K562 (cell line): ENCODE measurements at regions not wholly inside any gene's neighbourhood (a gene's known extent, or its start where the extent isn't known, plus 50 kb on each side); places are given as distances from the start of the nearest gene placed in this dataset.
"Not testable (repeated sequence)": the region's sequence is repeated elsewhere in the genome, so short reads cannot be mapped to it uniquely, and the experiment has no call there.

ENCODE experiments used
- ATAC-seq: fragments of 200-7000 bp; cut with Tn5 transposase; 3 replicates; pipeline ENCODE4 v1.9.1; 2020; ENCODE audit warnings: moderate library complexity
- BruUV-seq: library from RNA; stranded (reverse); fragments of 400-500 nt; replicated peaks from 2 replicates; lab custom pipeline; 2021; lab: Mats Ljungman, UMichigan
- CTCF ChIA-PET: fragments of 300-600 bp; formaldehyde crosslinking; extraction: SDS; loops from one replicate; lab custom pipeline; 2021; ENCODE audit warnings: low intra/inter-chr PET ratio; lab: Yijun Ruan, JAX
- POLR2A ChIA-PET: fragments of 300-600, 350-650 bp; sonication (Branson Sonifier 250); formaldehyde crosslinking; extraction: SDS; loops from one replicate; lab custom pipeline; 2021; ENCODE audit warnings: antibody characterized with exemption, inconsistent platforms; lab: Yijun Ruan, JAX
- DNase-seq, 4 experiments: peaks; one replicate each; pipeline versions ENCODE4 v3.0.0 to v3.0.0-alpha.2; 2011 to 2018; ENCODE audit warnings: low spot score in 3 of 4, mixed read lengths in 3 of 4; ENCODE audit errors: extremely low read depth in 1 of 4
- FAIRE-seq: peaks from 2 replicates; lab custom pipeline; 2011; peaks lifted over from hg19 to GRCh38; lab: Jason Lieb, UNC
- H2AFZ ChIP-seq: 2 replicates; pipeline ENCODE4 v1.6.0; 2011; ENCODE audit warnings: low read depth, low read length, control low read depth, inconsistent platforms
- H3K27ac ChIP-seq: fragments of 200-600 bp; 3 replicates; pipeline ENCODE4 v1.8.0; 2011; ENCODE audit warnings: low read depth, mild to moderate bottlenecking, control low read depth, inconsistent platforms, low read length, moderate library complexity, mixed read lengths; ENCODE audit errors: extremely low read depth
- H3K27me3 ChIP-seq, 2 experiments: fragments of 300-600 bp in 1 of 2; 2 replicates in 1 of 2; 3 replicates in 1 of 2; pipeline versions ENCODE4 v1.6.0 to v1.8.0; 2011; ENCODE audit warnings: inconsistent platforms in 2 of 2, low read length in 2 of 2, mild to moderate bottlenecking in 1 of 2, mixed read lengths in 1 of 2, moderate library complexity in 1 of 2; ENCODE audit not compliant: control insufficient read depth in 2 of 2, insufficient read depth in 2 of 2
- H3K36me3 ChIP-seq: fragments of 300-600 bp; 3 replicates; pipeline ENCODE4 v1.8.0; 2011; ENCODE audit warnings: mild to moderate bottlenecking, low read length, inconsistent platforms; ENCODE audit not compliant: control insufficient read depth, insufficient read depth
- H3K4me1 ChIP-seq, 2 experiments: fragments of 200-600 bp in 1 of 2; replicated peaks in 1 of 2; 2 replicates in 1 of 2; 3 replicates in 1 of 2; pipeline versions ENCODE4 v1.5.1 to v1.8.0; 2011; ENCODE audit warnings: inconsistent platforms in 2 of 2, low read length in 2 of 2, mild to moderate bottlenecking in 1 of 2, mixed read lengths in 1 of 2, moderate library complexity in 1 of 2; ENCODE audit not compliant: control insufficient read depth in 2 of 2, insufficient read depth in 2 of 2
- H3K4me2 ChIP-seq: 2 replicates; pipeline ENCODE4 v1.6.1; 2011; ENCODE audit warnings: low read length, control low read depth, inconsistent platforms, mixed read lengths; ENCODE audit not compliant: insufficient read depth
- H3K4me3 ChIP-seq: fragments of 200-600 bp; sonication (generic), shearing (Covaris generic); 2 replicates; pipeline ENCODE4 v1.5.1; 2016; ENCODE audit warnings: control low read depth, inconsistent platforms
- H3K79me2 ChIP-seq: fragments of 200-600 bp; 3 replicates; pipeline ENCODE4 v1.8.0; 2011; ENCODE audit warnings: low read length, inconsistent platforms; ENCODE audit not compliant: control insufficient read depth, insufficient read depth
- H3K9ac ChIP-seq, 2 experiments: 2 replicates each; pipeline versions ENCODE4 v1.6.0 to v1.6.1; 2011; ENCODE audit warnings: low read depth in 2 of 2, low read length in 2 of 2, control low read depth in 1 of 2, inconsistent platforms in 1 of 2, mild to moderate bottlenecking in 1 of 2, mixed read lengths in 1 of 2; ENCODE audit not compliant: insufficient read depth in 1 of 2
- H3K9me1 ChIP-seq: one replicate; pipeline ENCODE4 v1.6.0; 2011; ENCODE audit warnings: inconsistent platforms, mild to moderate bottlenecking, low read length, moderate library complexity; ENCODE audit not compliant: control insufficient read depth, insufficient read depth
- H3K9me3 ChIP-seq: replicated peaks from 2 replicates; pipeline ENCODE4 v1.5.1; 2011; ENCODE audit warnings: low read depth, low read length, inconsistent platforms; ENCODE audit not compliant: control insufficient read depth, insufficient read depth
- H4K20me1 ChIP-seq: replicated peaks from 2 replicates; pipeline ENCODE4 v1.6.1; 2011; ENCODE audit warnings: low read length, inconsistent platforms, mixed read lengths; ENCODE audit not compliant: control insufficient read depth, insufficient read depth
- AFF4 ChIP-seq: sonication (generic); formaldehyde crosslinking; IDR thresholded peaks from 2 replicates; pipeline ENCODE4 v1.8.0; 2023; ENCODE audit warnings: mild to moderate bottlenecking, missing genetic modification reagents
- CBX3 ChIP-seq, 2 experiments: IDR thresholded peaks; 1 replicate in 1 of 2; 2 replicates in 1 of 2; pipeline ENCODE4 v1.6.1; 2012; ENCODE audit warnings: inconsistent platforms in 2 of 2, low read length in 2 of 2, borderline replicate concordance in 1 of 2, control low read depth in 1 of 2
- FOXM1 ChIP-seq, 2 experiments: fragments of 450-650 bp in 1 of 2; sonication (generic) in 1 of 2; formaldehyde crosslinking in 1 of 2; IDR thresholded peaks; 2 replicates each; pipeline versions ENCODE4 v1.6.1 to v1.9.0; 2017 to 2022; ENCODE audit warnings: low read depth in 2 of 2, mild to moderate bottlenecking in 2 of 2, missing genetic modification reagents in 1 of 2, moderate library complexity in 1 of 2
- HDAC3 ChIP-seq: fragments of 450-650 bp; IDR thresholded peaks from 2 replicates; pipeline ENCODE4 v1.6.1; 2018; ENCODE audit warnings: borderline replicate concordance, mild to moderate bottlenecking, moderate library complexity; ENCODE audit not compliant: partially characterized antibody
- HDGF ChIP-seq: fragments of 450-650 bp; IDR thresholded peaks from 2 replicates; pipeline ENCODE4 v1.6.1; 2016
- MAFK ChIP-seq: IDR thresholded peaks from 2 replicates; pipeline ENCODE4 v1.6.1; 2011; ENCODE audit warnings: low read length, improper control_type of control experiment
- RFX5 ChIP-seq: IDR thresholded peaks from 2 replicates; pipeline ENCODE4 v1.6.1; 2011; ENCODE audit warnings: low read depth, mild to moderate bottlenecking, improper control_type of control experiment, low read length
- ZNF184 ChIP-seq: sonication (generic); formaldehyde crosslinking; IDR thresholded peaks from 2 replicates; pipeline ENCODE4 v1.5.0; 2020; ENCODE audit warnings: missing genetic modification reagents
- ZNF644 ChIP-seq: fragments of 200-800 bp; sonication (Bioruptor generic); IDR thresholded peaks from 2 replicates; pipeline ENCODE4 v1.6.1; 2016; ENCODE audit warnings: low read depth, missing genetic modification characterization, missing compliant biosample characterization
- WGBS: fragments of 100-300 bp; shearing (Covaris generic); methylation state at CpG from one replicate; pipeline ENCODE4 v1.1.6; 2016; ENCODE audit warnings: low coverage, mixed read lengths; ENCODE audit not compliant: insufficient coverage; ENCODE audit errors: missing lambda C conversion rate; 5-methylcytosine and 5-hydroxymethylcytosine counted together
- in situ Hi-C: fragments of 300-500 bp; cut with MboI; formaldehyde crosslinking; loops from 4 replicates; pipeline ENCODE4 v1.15.0; 2018; ENCODE audit warnings: inconsistent platforms, mixed read lengths
- intact Hi-C: fragments of 100-400 bp; cut with micrococcal nuclease; formaldehyde crosslinking; loops from 2 replicates; pipeline ENCODE4 v1.14.2; 2022

GRCh38 chr17:37858391-37858790, 65.8 kb upstream of the TBC1D3K start:
- H3K4me2 ChIP-seq, H3K9me3 ChIP-seq, POLR2A ChIA-PET, H3K36me3 ChIP-seq, FAIRE-seq, ATAC-seq, in situ Hi-C loops, H3K4me3 ChIP-seq, DNase-seq, intact Hi-C loops, H3K9me1 ChIP-seq, H4K20me1 ChIP-seq, H2AFZ ChIP-seq, H3K4me1 ChIP-seq, H3K9ac ChIP-seq, BruUV-seq, CTCF ChIA-PET, H3K27ac ChIP-seq, H3K27me3 ChIP-seq, H3K79me2 ChIP-seq: not testable (repeated sequence)
- TF ChIP-seq CBX3 (IDR thresholded peaks at IDR 0.05; ENCODE audit: borderline replicate concordance in 1 of 2, low read length in 2 of 2) = 0 out of 3 replicates have a peak, but pooled peaks of 1 of the 2 experiments have one; percentile 13
- WGBS = 17% methylated on average over 11 of the region's 11 CpGs

- Histone ChIP-seq H3K79me2 (no peaks in the 10 kb centered on the region), H3K9me3 (no peaks in the 10 kb centered on the region), H3K36me3 (no peaks in the 10 kb centered on the region), H4K20me1 (no peaks in the 10 kb centered on the region), H3K9me1 (no peaks in the 10 kb centered on the region), H3K9ac (no peak overlapping the region), H3K4me3 (no peak overlapping the region), H2AFZ (no peak overlapping the region), H3K4me1 (no peaks in the 10 kb centered on the region), H3K27me3 (peaks cover 3% of the 10 kb centered on the region in 2 experiments; a peak in 2 of 5 replicates), H3K4me2 (no peak overlapping the region), H3K27ac (no peak overlapping the region)
- DNase-seq = no peak
- no peak for TF ChIP-seq ZNF644 (tag)
- no peak for TF ChIP-seq RFX5
- TF ChIP-seq HDGF = no peak
- no peak for TF ChIP-seq HDAC3
- TF ChIP-seq AFF4 (CRISPR knock-in tag) = no peak
- TF ChIP-seq ZNF184 (CRISPR knock-in tag) = no peak
- no peak for TF ChIP-seq FOXM1 (IDR thresholded peaks at IDR 0.05; ENCODE audit: low read depth)
- TF ChIP-seq FOXM1 (CRISPR knock-in tag; IDR thresholded peaks at IDR 0.05; ENCODE audit: low read depth) = no peak
- TF ChIP-seq CBX3 (IDR thresholded peaks at IDR 0.05; ENCODE audit: borderline replicate concordance in 1 of 2, low read length in 2 of 2) = no peak
- TF ChIP-seq MAFK = no peak
- no peak for ATAC-seq
- CTCF ChIA-PET = no interaction called here
- BruUV-seq = no TSS peak
- FAIRE-seq = no peak
- in situ Hi-C loops = no loop called here
- intact Hi-C loops = no loop called here
- 0% methylated on average over 1 of the region's 1 CpG for WGBS
- POLR2A ChIA-PET = no interaction called here
Measured at GRCh38 chr17:37856245-37856644, 68.0 kb upstream of the TBC1D3K start.
